ENCODE measurements at regions not wholly inside any gene's neighbourhood (a gene's known extent, or its start where the extent isn't known, plus 50 kb on each side); places are given as distances from the start of the nearest gene placed in this dataset.

DNA sequence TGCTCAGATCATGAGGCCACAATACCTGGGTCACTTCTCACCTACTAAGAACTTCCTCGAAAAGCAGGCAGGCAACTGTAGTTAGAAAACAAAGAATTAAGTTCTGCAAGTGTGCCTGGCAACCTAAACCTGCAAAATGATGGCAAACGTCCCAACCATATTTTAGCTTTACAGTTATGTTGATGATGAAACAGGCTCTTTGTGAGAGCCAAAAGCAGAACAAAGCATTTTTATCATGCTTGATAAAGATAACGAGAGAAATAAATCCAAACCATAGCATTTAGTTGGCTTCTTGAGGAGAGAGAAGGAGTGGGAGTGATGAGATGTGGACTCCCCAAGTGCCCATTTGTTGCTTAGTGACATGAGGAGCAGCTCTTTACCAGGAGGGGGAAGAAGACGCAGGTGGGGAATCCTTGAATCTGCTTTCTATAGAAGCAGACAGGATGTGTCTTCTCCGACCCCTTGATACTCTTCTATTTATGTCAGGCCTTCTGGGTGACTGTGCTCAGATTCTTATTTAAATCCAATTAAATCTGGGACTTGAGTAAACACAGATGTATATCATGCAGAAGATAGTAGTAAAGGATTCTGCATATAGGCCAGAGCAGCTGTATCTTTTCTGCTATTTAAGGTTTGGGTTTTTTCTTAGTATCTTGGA lies 221.2 kb downstream of the TMEM167A start:
- WGBS, 2 experiments (ENCODE audit: extremely low coverage in 1 of 2, insufficient coverage in 1 of 2, insufficient read length in 1 of 2, insufficient replicate concordance in 2 of 2, low coverage in 1 of 2, low lambda C conversion rate in 2 of 2, missing lambda C conversion rate in 1 of 2), result 85% methylated on average over 5 of the region's 5 CpGs; no CpG with 5 or more reads in 1 of the 2 experiments

More for the DNA sequence above, 221.2 kb downstream of the TMEM167A start:
- DNase-seq (ENCODE audit: low read depth in 1 of 2, low spot score in 2 of 2), result no peak
- Histone ChIP-seq H3K18ac (ENCODE audit: extremely low read depth, low read length) (no peak overlapping the region), H2AK5ac (ENCODE audit: low read depth, low read length) (no peak overlapping the region), H4K8ac (ENCODE audit: extremely low read depth, insufficient read depth, low read length) (no peak overlapping the region), H2BK12ac (ENCODE audit: low read depth, low read length) (no peak overlapping the region), H3K79me1 (ENCODE audit: low read depth, low read length) (no peaks in the 10 kb centered on the region), H2BK20ac (ENCODE audit: low read length) (no peak overlapping the region), H2AFZ (ENCODE audit: low read length) (no peak overlapping the region), H4K5ac (ENCODE audit: insufficient read length, low read depth, low read length) (no peak overlapping the region), H3K23ac (ENCODE audit: insufficient read length) (no peak overlapping the region), H3K9me3 (ENCODE audit: insufficient read depth in 2 of 2, low read depth in 1 of 2, low read length in 1 of 2) (no peaks in the 10 kb centered on the region), H3K4me1 (replicated peaks in 1 of 4; ENCODE audit: control insufficient read depth in 3 of 4, insufficient read depth in 4 of 4, low read length in 3 of 4) (peaks cover 0 to 8% (median 2%) of the 10 kb centered on the region in 4 experiments; a peak in 2 of 7 replicates), H3K27ac (ENCODE audit: low read depth, low read length) (no peak overlapping the region), H4K91ac (replicated peaks; ENCODE audit: insufficient read length, low read length) (no peak overlapping the region), H2BK15ac (ENCODE audit: low read length) (no peak overlapping the region), H3K27me3 (replicated peaks in 1 of 4; ENCODE audit: control insufficient read depth in 3 of 4, extremely low read depth in 1 of 4, insufficient read depth in 3 of 4, low read length in 3 of 4) (no peaks in the 10 kb centered on the region), H3K9ac (replicated peaks in 1 of 4; ENCODE audit: extremely low read depth in 1 of 4, low read depth in 3 of 4, low read length in 3 of 4) (no peak overlapping the region), H3K36me3 (ENCODE audit: control insufficient read depth in 2 of 4, insufficient read depth in 4 of 4, low read length in 3 of 4) (no peaks in the 10 kb centered on the region), H2BK120ac (replicated peaks; ENCODE audit: low read depth, low read length) (no peak overlapping the region), H3K79me2 (ENCODE audit: control insufficient read depth in 1 of 2, insufficient read depth in 2 of 2, low read length in 2 of 2) (no peaks in the 10 kb centered on the region), H3K14ac (ENCODE audit: insufficient read length) (no peak overlapping the region), H3K56ac (replicated peaks; ENCODE audit: insufficient read length, low read depth, low read length) (no peak overlapping the region), H2BK5ac (ENCODE audit: low read depth, low read length) (no peak overlapping the region), H3K4me2 (ENCODE audit: insufficient read depth in 1 of 2, low read depth in 2 of 2, low read length in 2 of 2) (no peak overlapping the region), H3K4me3 (ENCODE audit: extremely low read depth in 1 of 4, insufficient read depth in 2 of 4, low read depth in 3 of 4, low read length in 4 of 4) (no peak overlapping the region), H3K23me2 (ENCODE audit: low read depth, low read length) (no peaks in the 10 kb centered on the region), H4K20me1 (replicated peaks in 1 of 2; ENCODE audit: control insufficient read depth in 1 of 2, insufficient read depth in 2 of 2, low read length in 2 of 2) (no peaks in the 10 kb centered on the region), H3K4ac (replicated peaks; ENCODE audit: insufficient read length, low read depth, low read length) (no peak overlapping the region)
- TF ChIP-seq TAF7 (optimal IDR thresholded peaks at IDR 0.05; ENCODE audit: borderline replicate concordance, low read depth, low read length), result no peak
- TF ChIP-seq SP4 (IDR thresholded peaks at IDR 0.05; ENCODE audit: low read length), result no peak
- TF ChIP-seq CREB1 (IDR thresholded peaks at IDR 0.05), result no peak
- TF ChIP-seq YY1 (IDR thresholded peaks at IDR 0.05; ENCODE audit: low read depth, low read length), result no peak
- TF ChIP-seq KDM1A (IDR thresholded peaks at IDR 0.05; ENCODE audit: borderline replicate concordance, low read length), result no peak
- no peak for TF ChIP-seq GABPA (IDR thresholded peaks at IDR 0.05; ENCODE audit: borderline replicate concordance, insufficient read depth, low read length)
- TF ChIP-seq HDAC2 (IDR thresholded peaks at IDR 0.05; ENCODE audit: borderline replicate concordance in 1 of 2, low read depth in 2 of 2, low read length in 2 of 2), result no peak
- no peak for TF ChIP-seq CBX5 (IDR thresholded peaks at IDR 0.05; ENCODE audit: low read depth, low read length)
- no peak for TF ChIP-seq TCF12 (IDR thresholded peaks at IDR 0.05; ENCODE audit: low read depth, low read length)
- no peak for TF ChIP-seq JUN (IDR thresholded peaks at IDR 0.05; ENCODE audit: low read depth, low read length)
- ChIA-PET POLR2A (ENCODE audit: partially characterized antibody) (no interaction called here), CTCF (ENCODE audit: partially characterized antibody) (interaction anchor here (0.6 kb wide), 1 partner anchor 175 kb away, joined by 3 read pairs; no protein-coding TSS in a partner anchor)
- no peak for FAIRE-seq

Measured in H1 (cell line).